Activated B cell treated with CpG ODN at 0.5 μM for 24 hours (primary cell): ENCODE measurements at regions not wholly inside any gene's neighbourhood (a gene's known extent, or its start where the extent isn't known, plus 50 kb on each side); places are given as distances from the start of the nearest gene placed in this dataset.

Experiments used
- ATAC-seq: fragments of 200-7000 bp; cut with Tn5 transposase; one replicate; pipeline ENCODE4 v1.10.0; 2021; ENCODE audit warnings: low read depth, mild to moderate bottlenecking, moderate library complexity
- CTCF ChIA-PET: fragments of 350-600 bp; sonication (Branson Sonifier 250); formaldehyde crosslinking; loops from one replicate; lab custom pipeline; 2021; ENCODE audit warnings: antibody characterized with exemption; lab: Charles Lee
- POLR2A ChIA-PET: fragments of 350-600 bp; sonication (Branson Sonifier 250); formaldehyde crosslinking; loops from one replicate; lab custom pipeline; 2021; ENCODE audit warnings: antibody characterized with exemption; lab: Charles Lee
- DNase-seq: peaks from one replicate; pipeline ENCODE4 v3.0.0; 2022
- H3K27ac Mint-ChIP-seq: one replicate; pipeline ENCODE4 v1.8.0; 2020; ENCODE audit warnings: mixed read lengths
- H3K27me3 Mint-ChIP-seq: one replicate; pipeline ENCODE4 v1.8.0; 2021; ENCODE audit warnings: mixed read lengths
- H3K36me3 Mint-ChIP-seq: one replicate; pipeline ENCODE4 v1.8.0; 2021; ENCODE audit warnings: low read depth, mixed read lengths
- H3K4me1 Mint-ChIP-seq: one replicate; pipeline ENCODE4 v1.8.0; 2021; ENCODE audit warnings: mixed read lengths
- H3K4me3 Mint-ChIP-seq: one replicate; pipeline ENCODE4 v1.8.0; 2020; ENCODE audit warnings: mild to moderate bottlenecking, mixed read lengths
- H3K9me3 Mint-ChIP-seq: one replicate; pipeline ENCODE4 v1.8.0; 2020; ENCODE audit warnings: mixed read lengths
- CTCF ChIP-seq: fragments of 200-600 bp; IDR thresholded peaks from one replicate; pipeline ENCODE4 v1.8.0; 2022; ENCODE audit warnings: antibody characterized with exemption, mild to moderate bottlenecking
- intact Hi-C: fragments of 100-400 bp; cut with micrococcal nuclease; formaldehyde crosslinking; loops from one replicate; pipeline ENCODE4 v1.15.1; 2024

GRCh38 chr2:10238396-10238795 lies 64.3 kb upstream of the HPCAL1 start:
- intact Hi-C loops = no loop called here
- DNase-seq (no peak), ATAC-seq (no peak)
- ChIA-PET CTCF (no interaction called here), POLR2A (no interaction called here)
- no peak for TF ChIP-seq CTCF
- no peak overlapping the region for H3K27ac Mint-ChIP-seq
- peaks cover under 1% of the 10 kb centered on the region for H3K9me3 Mint-ChIP-seq
- H3K4me3 Mint-ChIP-seq = no peak overlapping the region
- H3K27me3 Mint-ChIP-seq = peaks cover 12% of the 10 kb centered on the region
- H3K36me3 Mint-ChIP-seq = no peaks in the 10 kb centered on the region
- no peaks in the 10 kb centered on the region for H3K4me1 Mint-ChIP-seq

- Mint-ChIP-seq H3K4me1 (no peaks in the 10 kb centered on the region), H3K27me3 (peaks cover 9% of the 10 kb centered on the region), H3K9me3 (no peaks in the 10 kb centered on the region), H3K27ac (no peak overlapping the region), H3K36me3 (no peaks in the 10 kb centered on the region), H3K4me3 (no peak overlapping the region)
- ChIA-PET POLR2A (no interaction called here), CTCF (no interaction called here)
- no peak for TF ChIP-seq CTCF
- DNase-seq (no peak), ATAC-seq (no peak)
- intact Hi-C loops = no loop called here
Observed at GRCh38 chr2:10238991-10239485, 63.7 kb upstream of the HPCAL1 start.

GRCh38 chr2:10239561-10239967 lies 63.1 kb upstream of the HPCAL1 start:
- intact Hi-C loops = no loop called here
- H3K9me3 Mint-ChIP-seq = no peaks in the 10 kb centered on the region
- no peak overlapping the region for H3K27ac Mint-ChIP-seq
- no peaks in the 10 kb centered on the region for H3K36me3 Mint-ChIP-seq
- DNase-seq (no peak), ATAC-seq (no peak)
- POLR2A ChIA-PET = no interaction called here
- TF ChIP-seq CTCF = no peak
- peaks cover 9% of the 10 kb centered on the region for H3K27me3 Mint-ChIP-seq
- CTCF ChIA-PET = no interaction called here
- H3K4me1 Mint-ChIP-seq = no peaks in the 10 kb centered on the region
- no peak overlapping the region for H3K4me3 Mint-ChIP-seq

DNA sequence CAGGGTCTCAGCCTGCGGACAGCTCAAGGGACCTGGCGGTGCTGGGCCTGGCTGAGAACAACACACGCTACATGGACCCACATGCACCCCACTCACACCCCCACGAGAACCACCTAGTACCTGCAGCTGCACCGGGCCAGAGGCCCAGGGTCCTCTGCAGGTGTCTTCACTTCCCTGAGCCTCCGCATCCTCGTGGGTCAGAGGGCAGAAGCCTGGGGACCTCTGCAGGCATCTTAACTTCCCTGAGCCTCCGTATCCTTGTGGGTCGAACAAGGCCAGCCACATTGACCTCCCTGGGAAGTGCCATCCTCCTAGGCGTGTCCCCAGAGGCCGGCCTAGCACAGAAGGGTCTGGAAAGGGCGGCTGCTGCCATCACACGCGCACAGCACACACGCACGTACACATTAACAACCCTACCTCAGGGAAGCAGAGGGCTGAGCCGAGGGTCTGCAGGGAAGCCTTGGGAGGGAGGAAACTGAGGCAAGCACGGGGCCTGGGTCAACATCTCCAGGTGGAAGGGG lies 62.5 kb upstream of the HPCAL1 start:
- DNase-seq = no peak
- ATAC-seq = no peak
- H3K4me3 Mint-ChIP-seq = no peak overlapping the region
- no peaks in the 10 kb centered on the region for H3K4me1 Mint-ChIP-seq
- no peak overlapping the region for H3K27ac Mint-ChIP-seq
- ChIA-PET CTCF (no interaction called here), POLR2A (no interaction called here)
- peaks cover 9% of the 10 kb centered on the region for H3K27me3 Mint-ChIP-seq
- TF ChIP-seq CTCF = no peak
- H3K36me3 Mint-ChIP-seq = no peaks in the 10 kb centered on the region
- H3K9me3 Mint-ChIP-seq = no peaks in the 10 kb centered on the region
- intact Hi-C loops = loop anchor here (10.0 kb wide), 1 partner anchor 165 kb away; no protein-coding TSS in a partner anchor

GRCh38 chr2:10240911-10241610 lies 61.6 kb upstream of the HPCAL1 start:
- peaks cover 4% of the 10 kb centered on the region for H3K27me3 Mint-ChIP-seq
- no peaks in the 10 kb centered on the region for H3K4me1 Mint-ChIP-seq
- no peaks in the 10 kb centered on the region for H3K36me3 Mint-ChIP-seq
- no peaks in the 10 kb centered on the region for H3K9me3 Mint-ChIP-seq
- intact Hi-C loops = loop anchor here (10.0 kb wide), 1 partner anchor 166 kb away; no protein-coding TSS in a partner anchor
- DNase-seq (no peak), ATAC-seq (no peak)
- no peak overlapping the region for H3K4me3 Mint-ChIP-seq
- ChIA-PET POLR2A (no interaction called here), CTCF (no interaction called here)
- no peak overlapping the region for H3K27ac Mint-ChIP-seq
- no peak for TF ChIP-seq CTCF
